ENCODE measurements at regions not wholly inside any gene's neighbourhood (a gene's known extent, or its start where the extent isn't known, plus 50 kb on each side); places are given as distances from the start of the nearest gene placed in this dataset.

GRCh38 chr10:91713461-91714072 is 80.7 kb upstream of the PPP1R3C start:
- TF ChIP-seq NR2C2 (CRISPR knock-in tag; IDR thresholded peaks at IDR 0.05) (no peak), CTCF (IDR thresholded peaks at IDR 0.05) (no peak), NR1H2 (CRISPR knock-in tag; IDR thresholded peaks at IDR 0.05) (no peak), MAX (CRISPR knock-in tag; IDR thresholded peaks at IDR 0.05) (no peak), STAT6 (CRISPR knock-in tag; conservative IDR thresholded peaks at IDR 0.05; ENCODE audit: low read depth) (no peak), HMGXB4 (CRISPR knock-in tag; IDR thresholded peaks at IDR 0.05) (no peak), PREB (CRISPR knock-in tag; IDR thresholded peaks at IDR 0.05; ENCODE audit: borderline replicate concordance) (no peak), GABPB1 (CRISPR knock-in tag; IDR thresholded peaks at IDR 0.05) (no peak), ATF3 (CRISPR knock-in tag; conservative IDR thresholded peaks at IDR 0.05) (no peak), TP53 (CRISPR knock-in tag; IDR thresholded peaks at IDR 0.05) (no peak), NR3C1 (CRISPR knock-in tag; conservative IDR thresholded peaks at IDR 0.05; ENCODE audit: low read depth) (no peak), ERG (CRISPR knock-in tag; IDR thresholded peaks at IDR 0.05) (no peak), GRHL2 (CRISPR knock-in tag; IDR thresholded peaks at IDR 0.05; ENCODE audit: insufficient replicate concordance, severe bottlenecking) (no peak), ETV6 (CRISPR knock-in tag; IDR thresholded peaks at IDR 0.05) (no peak)
